Liver (tissue), 8 donors: ENCODE measurements at regions not wholly inside any gene's neighbourhood (a gene's known extent, or its start where the extent isn't known, plus 50 kb on each side); places are given as distances from the start of the nearest gene placed in this dataset.

Source experiments
- DNase-seq: peaks from one replicate; pipeline ENCODE4 v3.0.0-alpha.2; 2017; ENCODE audit warnings: low spot score
- H3K27ac ChIP-seq, 2 donors: one replicate each; pipeline ENCODE4 v1.7.0; 2013; ENCODE audit warnings: inconsistent platforms in 2 of 2, low read length in 2 of 2, control low read depth in 1 of 2, low read depth in 1 of 2, mild to moderate bottlenecking in 1 of 2
- H3K27me3 ChIP-seq, 4 donors: one replicate each; pipeline versions ENCODE4 v1.6.1 to v1.7.0; 2013; ENCODE audit warnings: low read length in 3 of 4, inconsistent platforms in 1 of 4, mild to moderate bottlenecking in 1 of 4, moderate library complexity in 1 of 4; ENCODE audit not compliant: control insufficient read depth in 4 of 4, insufficient read depth in 4 of 4
- H3K36me3 ChIP-seq, 4 donors: one replicate each; pipeline versions ENCODE4 v1.6.1 to v1.7.0; 2013; ENCODE audit warnings: low read length in 3 of 4, mild to moderate bottlenecking in 3 of 4, low read depth in 1 of 4, moderate library complexity in 1 of 4; ENCODE audit not compliant: control insufficient read depth in 4 of 4, insufficient read depth in 3 of 4
- H3K4me1 ChIP-seq, 4 donors: one replicate each; pipeline versions ENCODE4 v1.6.1 to v1.7.0; 2013; ENCODE audit warnings: low read length in 3 of 4, mild to moderate bottlenecking in 3 of 4, moderate library complexity in 1 of 4; ENCODE audit not compliant: control insufficient read depth in 4 of 4, insufficient read depth in 4 of 4
- H3K4me3 ChIP-seq, 3 donors: one replicate each; pipeline versions ENCODE4 v1.6.1 to v1.7.0; 2013; ENCODE audit warnings: low read length in 3 of 3, control low read depth in 1 of 3, low read depth in 1 of 3, mild to moderate bottlenecking in 1 of 3
- H3K9ac ChIP-seq, 2 donors: one replicate each; pipeline ENCODE4 v1.7.0; 2013; ENCODE audit warnings: low read length in 2 of 2, mild to moderate bottlenecking in 2 of 2, moderate library complexity in 2 of 2, control low read depth in 1 of 2, low read depth in 1 of 2
- H3K9me3 ChIP-seq, 4 donors: one replicate each; pipeline versions ENCODE4 v1.6.1 to v1.7.0; 2013; ENCODE audit warnings: low read length in 3 of 4; ENCODE audit not compliant: control insufficient read depth in 4 of 4
- ATF3 ChIP-seq: IDR thresholded peaks from 2 replicates; pipeline ENCODE4 v1.6.1; 2016; ENCODE audit warnings: antibody characterized with exemption
- CTCF ChIP-seq: fragments of 150-350 bp; IDR thresholded peaks from 2 replicates; pipeline ENCODE4 v1.5.1; 2017; ENCODE audit warnings: improper control_type of control experiment, low read depth, low read length; ENCODE audit not compliant: missing input control
- EGR1 ChIP-seq, 2 donors: IDR thresholded peaks; 2 replicates each; pipeline ENCODE4 v1.6.1; 2016 to 2018; ENCODE audit warnings: antibody characterized with exemption in 2 of 2, low read depth in 2 of 2
- FOXA1 ChIP-seq: IDR thresholded peaks from 2 replicates; pipeline ENCODE4 v1.6.1; 2016; ENCODE audit warnings: antibody characterized with exemption
- FOXA2 ChIP-seq: IDR thresholded peaks from 2 replicates; pipeline ENCODE4 v1.6.1; 2016; ENCODE audit warnings: antibody characterized with exemption
- GABPA ChIP-seq, 2 donors: IDR thresholded peaks in 1 of 2; conservative IDR thresholded peaks in 1 of 2; 2 replicates each; pipeline ENCODE4 v1.6.1; 2016; ENCODE audit warnings: antibody characterized with exemption in 2 of 2, mild to moderate bottlenecking in 1 of 2, moderate library complexity in 1 of 2
- HNF4A ChIP-seq, 2 donors: conservative IDR thresholded peaks; 2 replicates each; pipeline ENCODE4 v1.6.1; 2016; ENCODE audit warnings: antibody characterized with exemption in 2 of 2, mild to moderate bottlenecking in 2 of 2
- HNF4G ChIP-seq: IDR thresholded peaks from 2 replicates; pipeline ENCODE4 v1.6.1; 2016; ENCODE audit warnings: antibody characterized with exemption
- JUND ChIP-seq, 2 donors: IDR thresholded peaks; 2 replicates each; pipeline ENCODE4 v1.6.1; 2016; ENCODE audit warnings: antibody characterized with exemption in 2 of 2
- MAX ChIP-seq: IDR thresholded peaks from 2 replicates; pipeline ENCODE4 v1.6.1; 2016; ENCODE audit warnings: antibody characterized with exemption
- NR2F2 ChIP-seq: IDR thresholded peaks from 2 replicates; pipeline ENCODE4 v1.6.1; 2016; ENCODE audit warnings: antibody characterized with exemption
- RAD21 ChIP-seq, 2 donors: IDR thresholded peaks; 2 replicates each; pipeline ENCODE4 v1.6.1; 2016; ENCODE audit warnings: antibody characterized with exemption in 2 of 2, mild to moderate bottlenecking in 2 of 2
- REST ChIP-seq: IDR thresholded peaks from 2 replicates; pipeline ENCODE4 v1.6.1; 2016; ENCODE audit warnings: antibody characterized with exemption, mild to moderate bottlenecking
- RXRA ChIP-seq, 2 donors: IDR thresholded peaks; 2 replicates each; pipeline ENCODE4 v1.6.1; 2017 to 2018; ENCODE audit warnings: antibody characterized with exemption in 2 of 2, mild to moderate bottlenecking in 1 of 2
- SP1 ChIP-seq: IDR thresholded peaks from 2 replicates; pipeline ENCODE4 v1.6.1; 2018; ENCODE audit warnings: antibody characterized with exemption, mild to moderate bottlenecking
- TAF1 ChIP-seq: conservative IDR thresholded peaks from 2 replicates; pipeline ENCODE4 v1.6.1; 2016; ENCODE audit warnings: antibody characterized with exemption, mild to moderate bottlenecking
- YY1 ChIP-seq: IDR thresholded peaks from 2 replicates; pipeline ENCODE4 v1.6.1; 2016; ENCODE audit warnings: antibody characterized with exemption, mild to moderate bottlenecking
- ZBTB33 ChIP-seq: IDR thresholded peaks from 2 replicates; pipeline ENCODE4 v1.6.1; 2016; ENCODE audit warnings: antibody characterized with exemption
- WGBS: extraction: QIAGEN DNeasy Blood & Tissue Kit; methylation state at CpG from one replicate; pipeline ENCODE4 v1.1.7; 2013; 5-methylcytosine and 5-hydroxymethylcytosine counted together
- donor health status: healthy.
- donor health status: healthy.
- donor health status: healthy.
- donor health status: healthy.
- donor health status: healthy.

GRCh38 chrX:98962996-98963395 lies 1447.1 kb downstream of the PCDH19 start:
- Histone ChIP-seq H3K27ac (no peak overlapping the region), H3K4me1 (no peaks in the 10 kb centered on the region), H3K36me3 (no peaks in the 10 kb centered on the region), H3K4me3 (no peak overlapping the region), H3K27me3 (no peaks in the 10 kb centered on the region), H3K9ac (no peak overlapping the region), H3K9me3 (no peaks in the 10 kb centered on the region)
- DNase-seq, result no peak
- no peak for TF ChIP-seq FOXA1
- TF ChIP-seq CTCF, result no peak
- no peak for TF ChIP-seq REST
- TF ChIP-seq RXRA (IDR thresholded peaks at IDR 0.05), result no peak
- WGBS, result 86% methylated on average over 2 of the region's 2 CpGs

- no peak overlapping the region for H3K9ac ChIP-seq
- H3K4me1 ChIP-seq, result no peaks in the 10 kb centered on the region
- TF ChIP-seq FOXA1, result no peak
- no peak for TF ChIP-seq CTCF
- TF ChIP-seq ZBTB33, result no peak
- no peak for TF ChIP-seq HNF4A (conservative IDR thresholded peaks at IDR 0.05)
- no peak for TF ChIP-seq EGR1 (IDR thresholded peaks at IDR 0.05; ENCODE audit: low read depth in 2 of 2)
- TF ChIP-seq MAX, result no peak
- TF ChIP-seq HNF4G, result no peak
- TF ChIP-seq YY1, result no peak
- TF ChIP-seq GABPA (IDR thresholded peaks at IDR 0.05 in 1 of 2, conservative IDR thresholded peaks at IDR 0.05 in 1 of 2), result no peak
- no peak for TF ChIP-seq RXRA (IDR thresholded peaks at IDR 0.05)
- no peak for TF ChIP-seq ATF3
- TF ChIP-seq SP1, result no peak
- TF ChIP-seq FOXA2, result no peak
- no peak for TF ChIP-seq NR2F2
- no peak for TF ChIP-seq JUND (IDR thresholded peaks at IDR 0.05)
- no peak for TF ChIP-seq TAF1
- TF ChIP-seq RAD21 (IDR thresholded peaks at IDR 0.05), result no peak
- H3K36me3 ChIP-seq, result no peaks in the 10 kb centered on the region
- DNase-seq, result no peak
- no peak overlapping the region for H3K4me3 ChIP-seq
- WGBS, result 75% methylated on average over 2 of the region's 2 CpGs
- H3K27me3 ChIP-seq, result no peaks in the 10 kb centered on the region
- peaks cover 0 to 1% (median 0%) of the 10 kb centered on the region in 4 donors for H3K9me3 ChIP-seq
- H3K27ac ChIP-seq, result no peak overlapping the region
These were observed 1454.1 kb downstream of the PCDH19 start for GRCh38 chrX:98956014-98956413.
